ENCODE measurements at regions not wholly inside any gene's neighbourhood (a gene's known extent, or its start where the extent isn't known, plus 50 kb on each side); places are given as distances from the start of the nearest gene placed in this dataset.

GRCh38 chr1:14100919-14101318, 400.9 kb downstream of the PRDM2 start:
- Histone ChIP-seq H3K4me1 (ENCODE audit: control insufficient read depth, insufficient read depth, low read length) (no peaks in the 10 kb centered on the region), H3K27me3 (ENCODE audit: control insufficient read depth, insufficient read depth, low read length) (no peaks in the 10 kb centered on the region), H3K9me3 (ENCODE audit: control insufficient read depth, insufficient read depth, low read length) (no peaks in the 10 kb centered on the region), H3K36me3 (ENCODE audit: control insufficient read depth, insufficient read depth, low read length) (no peaks in the 10 kb centered on the region), H3K4me3 (ENCODE audit: low read depth, low read length) (no peak overlapping the region), H3K27ac (ENCODE audit: low read depth, low read length) (no peak overlapping the region)
- 69% methylated on average over 7 of the region's 9 CpGs for WGBS (ENCODE audit: insufficient coverage)
- DNase-seq (ENCODE audit: low read depth in 4 of 6, low spot score in 6 of 6) = peak in 1 of 6 donors; percentile 65

GRCh38 chr1:14102180-14102579, 402.2 kb downstream of the PRDM2 start:
- WGBS (ENCODE audit: insufficient coverage) = 85% methylated on average over 8 of the region's 9 CpGs
- no peak for DNase-seq (ENCODE audit: low read depth in 4 of 6, low spot score in 6 of 6)

GRCh38 chr1:14103878-14104430, 404.0 kb downstream of the PRDM2 start:
- Histone ChIP-seq H3K27me3 (ENCODE audit: control insufficient read depth, insufficient read depth, low read length) (no peaks in the 10 kb centered on the region), H3K4me3 (ENCODE audit: low read depth, low read length) (no peak overlapping the region), H3K9me3 (ENCODE audit: control insufficient read depth, insufficient read depth, low read length) (no peaks in the 10 kb centered on the region), H3K36me3 (ENCODE audit: control insufficient read depth, insufficient read depth, low read length) (no peaks in the 10 kb centered on the region), H3K27ac (ENCODE audit: low read depth, low read length) (no peak overlapping the region), H3K4me1 (ENCODE audit: control insufficient read depth, insufficient read depth, low read length) (no peaks in the 10 kb centered on the region)
- DNase-seq (ENCODE audit: low read depth in 4 of 6, low spot score in 6 of 6) = no peak
- 94% methylated on average over 6 of the region's 7 CpGs for WGBS (ENCODE audit: insufficient coverage)

More at GRCh38 chr1:14102180-14102579, 402.2 kb downstream of the PRDM2 start:
- Histone ChIP-seq H3K36me3 (ENCODE audit: control insufficient read depth, insufficient read depth, low read length) (no peaks in the 10 kb centered on the region), H3K27me3 (ENCODE audit: control insufficient read depth, insufficient read depth, low read length) (no peaks in the 10 kb centered on the region), H3K4me1 (ENCODE audit: control insufficient read depth, insufficient read depth, low read length) (no peaks in the 10 kb centered on the region), H3K9me3 (ENCODE audit: control insufficient read depth, insufficient read depth, low read length) (no peaks in the 10 kb centered on the region), H3K4me3 (ENCODE audit: low read depth, low read length) (no peak overlapping the region), H3K27ac (ENCODE audit: low read depth, low read length) (no peak overlapping the region)

GRCh38 chr1:14106126-14106525, 406.1 kb downstream of the PRDM2 start:
- Histone ChIP-seq H3K36me3 (ENCODE audit: control insufficient read depth, insufficient read depth, low read length) (no peaks in the 10 kb centered on the region), H3K4me3 (ENCODE audit: low read depth, low read length) (no peak overlapping the region), H3K9me3 (ENCODE audit: control insufficient read depth, insufficient read depth, low read length) (no peaks in the 10 kb centered on the region), H3K27me3 (ENCODE audit: control insufficient read depth, insufficient read depth, low read length) (no peaks in the 10 kb centered on the region), H3K4me1 (ENCODE audit: control insufficient read depth, insufficient read depth, low read length) (no peaks in the 10 kb centered on the region), H3K27ac (ENCODE audit: low read depth, low read length) (no peak overlapping the region)
- WGBS (ENCODE audit: insufficient coverage) = 50% methylated on average over 1 of the region's 2 CpGs
- no peak for DNase-seq (ENCODE audit: low read depth in 4 of 6, low spot score in 6 of 6)

GRCh38 chr1:14106679-14107313, 406.8 kb downstream of the PRDM2 start:
- Histone ChIP-seq H3K9me3 (ENCODE audit: control insufficient read depth, insufficient read depth, low read length) (no peaks in the 10 kb centered on the region), H3K4me3 (ENCODE audit: low read depth, low read length) (no peak overlapping the region), H3K27ac (ENCODE audit: low read depth, low read length) (no peak overlapping the region), H3K27me3 (ENCODE audit: control insufficient read depth, insufficient read depth, low read length) (no peaks in the 10 kb centered on the region), H3K4me1 (ENCODE audit: control insufficient read depth, insufficient read depth, low read length) (no peaks in the 10 kb centered on the region), H3K36me3 (ENCODE audit: control insufficient read depth, insufficient read depth, low read length) (no peaks in the 10 kb centered on the region)
- WGBS (ENCODE audit: insufficient coverage) = 90% methylated on average over 2 of the region's 4 CpGs
- DNase-seq (ENCODE audit: low read depth in 4 of 6, low spot score in 6 of 6) = no peak

GRCh38 chr1:14108356-14109275, 408.6 kb downstream of the PRDM2 start:
- Histone ChIP-seq H3K9me3 (ENCODE audit: control insufficient read depth, insufficient read depth, low read length) (no peaks in the 10 kb centered on the region), H3K27me3 (ENCODE audit: control insufficient read depth, insufficient read depth, low read length) (no peaks in the 10 kb centered on the region), H3K4me3 (ENCODE audit: low read depth, low read length) (no peak overlapping the region), H3K27ac (ENCODE audit: low read depth, low read length) (no peak overlapping the region), H3K4me1 (ENCODE audit: control insufficient read depth, insufficient read depth, low read length) (no peaks in the 10 kb centered on the region), H3K36me3 (ENCODE audit: control insufficient read depth, insufficient read depth, low read length) (no peaks in the 10 kb centered on the region)
- WGBS (ENCODE audit: insufficient coverage) = 71% methylated on average over 13 of the region's 14 CpGs
- peak in 2 of 6 donors; percentile 76 to 95 for DNase-seq (ENCODE audit: low read depth in 4 of 6, low spot score in 6 of 6)

- no peaks in the 10 kb centered on the region for H3K36me3 ChIP-seq (ENCODE audit: control insufficient read depth, insufficient read depth, low read length)
- H3K4me3 ChIP-seq (ENCODE audit: low read depth, low read length) = no peak overlapping the region
- DNase-seq (ENCODE audit: low read depth in 4 of 6, low spot score in 6 of 6) = no peak
- H3K27me3 ChIP-seq (ENCODE audit: control insufficient read depth, insufficient read depth, low read length) = no peaks in the 10 kb centered on the region
- H3K27ac ChIP-seq (ENCODE audit: low read depth, low read length) = no peak overlapping the region
- H3K4me1 ChIP-seq (ENCODE audit: control insufficient read depth, insufficient read depth, low read length) = peaks cover 6% of the 10 kb centered on the region
- WGBS (ENCODE audit: insufficient coverage) = no CpG with 5 or more reads among the region's 1 CpG
- no peaks in the 10 kb centered on the region for H3K9me3 ChIP-seq (ENCODE audit: control insufficient read depth, insufficient read depth, low read length)
Observed at GRCh38 chr1:14109276-14109635, 409.3 kb downstream of the PRDM2 start.

GRCh38 chr1:14110040-14110439, 410.1 kb downstream of the PRDM2 start:
- no peaks in the 10 kb centered on the region for H3K36me3 ChIP-seq (ENCODE audit: control insufficient read depth, insufficient read depth, low read length)
- 72% methylated on average over 2 of the region's 2 CpGs for WGBS (ENCODE audit: insufficient coverage)
- DNase-seq (ENCODE audit: low read depth in 4 of 6, low spot score in 6 of 6) = no peak
- H3K4me3 ChIP-seq (ENCODE audit: low read depth, low read length) = no peak overlapping the region
- H3K27me3 ChIP-seq (ENCODE audit: control insufficient read depth, insufficient read depth, low read length) = no peaks in the 10 kb centered on the region
- H3K9me3 ChIP-seq (ENCODE audit: control insufficient read depth, insufficient read depth, low read length) = no peaks in the 10 kb centered on the region
- no peak overlapping the region for H3K27ac ChIP-seq (ENCODE audit: low read depth, low read length)
- peaks cover 6% of the 10 kb centered on the region for H3K4me1 ChIP-seq (ENCODE audit: control insufficient read depth, insufficient read depth, low read length)

- Histone ChIP-seq H3K27ac (ENCODE audit: low read depth, low read length) (no peak overlapping the region), H3K4me1 (ENCODE audit: control insufficient read depth, insufficient read depth, low read length) (peaks cover 6% of the 10 kb centered on the region), H3K4me3 (ENCODE audit: low read depth, low read length) (no peak overlapping the region), H3K9me3 (ENCODE audit: control insufficient read depth, insufficient read depth, low read length) (peaks cover 2% of the 10 kb centered on the region), H3K36me3 (ENCODE audit: control insufficient read depth, insufficient read depth, low read length) (no peaks in the 10 kb centered on the region), H3K27me3 (ENCODE audit: control insufficient read depth, insufficient read depth, low read length) (no peaks in the 10 kb centered on the region)
- DNase-seq (ENCODE audit: low read depth in 4 of 6, low spot score in 6 of 6) = no peak
- WGBS (ENCODE audit: insufficient coverage) = 67% methylated on average over 1 of the region's 5 CpGs
Observed at GRCh38 chr1:14111121-14111520, 411.1 kb downstream of the PRDM2 start.
